Coronary artery (tissue), 2 donors: ENCODE measurements at regions not wholly inside any gene's neighbourhood (a gene's known extent, or its start where the extent isn't known, plus 50 kb on each side); places are given as distances from the start of the nearest gene placed in this dataset.
"Not testable (repeated sequence)": the region's sequence is repeated elsewhere in the genome, so short reads cannot be mapped to it uniquely, and the experiment has no call there.

Source experiments
- DNase-seq: peaks from one replicate; pipeline ENCODE4 v3.0.0-alpha.2; 2017; ENCODE audit warnings: low spot score
- H3K27ac ChIP-seq, 2 donors: fragments of 200-600 bp; sonication (generic); one replicate each; pipeline ENCODE4 v1.5.1; 2016 to 2019
- H3K4me3 ChIP-seq: fragments of 200-600 bp; sonication (generic); 2 replicates; pipeline ENCODE4 v1.5.1; 2016; ENCODE audit warnings: mild to moderate bottlenecking, moderate library complexity
- TF ChIP-seq, protein P1 (sequence below): fragments of 200-600 bp; sonication (generic); IDR thresholded peaks from one replicate; pipeline ENCODE4 v1.5.1; 2019; ENCODE audit warnings: antibody characterized with exemption

DNA sequence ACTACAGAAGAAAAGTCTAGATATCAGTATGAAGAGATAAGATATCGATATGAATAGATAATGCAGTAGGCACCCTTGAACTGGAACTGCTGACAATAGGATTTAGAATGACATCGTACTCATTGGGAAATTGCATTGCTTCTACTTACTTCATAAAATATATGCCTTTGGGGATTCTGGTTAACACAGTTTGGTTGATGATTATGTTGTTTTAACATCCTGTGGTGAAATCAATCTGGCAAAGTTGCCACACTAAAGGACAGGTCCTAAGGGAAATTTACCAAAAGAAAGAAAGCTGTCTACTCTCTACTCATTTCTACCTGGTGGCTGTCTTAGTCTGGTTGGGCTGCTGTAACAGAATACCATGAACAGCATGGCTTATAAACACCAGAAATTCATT, 417.4 kb upstream of the DPH6 start:
- Histone ChIP-seq H3K27ac (no peak overlapping the region), H3K4me3 (no peak overlapping the region)
- TF ChIP-seq, protein P1, sequence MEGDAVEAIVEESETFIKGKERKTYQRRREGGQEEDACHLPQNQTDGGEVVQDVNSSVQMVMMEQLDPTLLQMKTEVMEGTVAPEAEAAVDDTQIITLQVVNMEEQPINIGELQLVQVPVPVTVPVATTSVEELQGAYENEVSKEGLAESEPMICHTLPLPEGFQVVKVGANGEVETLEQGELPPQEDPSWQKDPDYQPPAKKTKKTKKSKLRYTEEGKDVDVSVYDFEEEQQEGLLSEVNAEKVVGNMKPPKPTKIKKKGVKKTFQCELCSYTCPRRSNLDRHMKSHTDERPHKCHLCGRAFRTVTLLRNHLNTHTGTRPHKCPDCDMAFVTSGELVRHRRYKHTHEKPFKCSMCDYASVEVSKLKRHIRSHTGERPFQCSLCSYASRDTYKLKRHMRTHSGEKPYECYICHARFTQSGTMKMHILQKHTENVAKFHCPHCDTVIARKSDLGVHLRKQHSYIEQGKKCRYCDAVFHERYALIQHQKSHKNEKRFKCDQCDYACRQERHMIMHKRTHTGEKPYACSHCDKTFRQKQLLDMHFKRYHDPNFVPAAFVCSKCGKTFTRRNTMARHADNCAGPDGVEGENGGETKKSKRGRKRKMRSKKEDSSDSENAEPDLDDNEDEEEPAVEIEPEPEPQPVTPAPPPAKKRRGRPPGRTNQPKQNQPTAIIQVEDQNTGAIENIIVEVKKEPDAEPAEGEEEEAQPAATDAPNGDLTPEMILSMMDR: no peak
- no peak for DNase-seq

DNA sequence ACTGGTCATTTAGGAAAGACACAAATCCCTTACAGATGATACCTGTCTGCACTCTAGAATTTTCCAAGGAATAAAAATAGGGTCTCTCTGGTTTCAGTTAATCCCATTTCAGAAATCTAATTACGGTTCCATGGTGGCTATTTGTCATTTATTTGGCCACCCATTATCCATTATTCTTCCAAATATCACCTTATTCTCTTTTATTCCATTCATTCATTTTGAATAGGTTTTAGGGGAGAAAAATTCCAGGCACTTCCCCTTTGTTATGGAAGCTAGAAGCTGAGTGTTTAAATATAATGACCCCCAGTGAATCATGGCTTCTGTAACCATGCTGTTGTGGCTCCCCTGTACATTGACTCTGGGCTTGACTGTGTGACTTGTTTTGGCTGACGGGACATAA, 420.8 kb upstream of the DPH6 start:
- DNase-seq: no peak
- H3K4me3 ChIP-seq: no peak overlapping the region
- TF ChIP-seq, protein P1: no peak
- no peak overlapping the region for H3K27ac ChIP-seq

DNA sequence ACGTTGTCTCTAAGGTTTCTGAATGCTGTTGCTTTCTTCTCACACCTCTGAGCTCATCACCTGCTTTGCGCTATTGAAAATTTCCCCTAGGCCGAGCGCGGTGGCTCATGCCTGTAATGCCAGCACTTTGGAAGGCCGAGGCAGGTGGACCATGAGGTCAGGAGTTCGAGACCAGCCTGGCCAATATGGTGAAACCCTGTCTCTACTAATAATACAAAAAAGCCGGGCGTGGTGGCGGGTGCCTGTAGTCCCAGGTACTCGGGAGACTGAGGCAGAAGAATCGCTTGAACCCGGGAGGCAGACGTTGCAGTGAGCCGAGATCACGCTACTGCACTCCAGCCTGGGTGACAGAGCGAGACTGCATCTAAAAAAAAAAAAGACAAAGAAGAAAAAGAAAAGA, 422.0 kb upstream of the DPH6 start:
- DNase-seq, H3K4me3 ChIP-seq, H3K27ac ChIP-seq: not testable (repeated sequence)

DNA sequence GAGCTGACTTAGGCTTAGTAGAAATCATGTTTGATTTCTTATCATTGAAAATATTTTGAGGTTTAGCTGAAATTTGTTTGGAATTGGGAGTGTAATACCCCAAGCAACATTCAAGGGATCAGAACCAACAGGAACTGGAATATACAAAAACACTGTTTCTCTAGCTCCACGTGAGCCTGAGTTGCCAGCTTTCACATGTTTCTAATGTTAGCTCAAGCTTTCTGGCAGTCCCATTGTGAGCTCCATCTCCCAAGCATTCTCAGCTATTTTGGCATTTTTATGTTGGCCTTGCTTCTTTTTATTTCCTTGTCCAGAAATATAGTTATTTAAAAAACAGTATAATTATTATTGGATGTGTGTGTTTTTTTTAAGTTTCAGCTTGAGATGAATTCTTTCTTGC, 427.1 kb upstream of the DPH6 start:
- DNase-seq: no peak
- H3K27ac ChIP-seq: no peak overlapping the region
- TF ChIP-seq, protein P1: no peak
- no peak overlapping the region for H3K4me3 ChIP-seq

DNA sequence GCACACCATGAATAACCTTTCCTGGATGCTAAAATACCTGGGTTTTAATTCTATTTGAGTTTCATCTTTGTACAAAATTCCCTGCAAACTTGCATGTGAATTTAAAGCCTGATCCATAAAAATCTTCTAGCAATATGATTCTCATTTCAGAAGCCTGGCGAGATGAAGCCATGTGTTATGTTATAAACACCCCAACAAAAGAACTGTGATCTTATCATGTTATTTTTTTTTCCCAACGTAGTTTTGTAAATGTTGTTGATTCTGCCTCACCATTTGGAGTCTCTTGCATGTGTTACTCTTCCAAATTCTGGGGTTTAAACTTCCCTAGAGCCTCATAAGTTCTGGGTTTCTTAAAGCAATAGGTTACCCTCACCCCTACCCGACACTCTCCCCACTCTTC, 428.1 kb upstream of the DPH6 start:
- H3K4me3 ChIP-seq: no peak overlapping the region
- no peak overlapping the region for H3K27ac ChIP-seq
- TF ChIP-seq, protein P1: no peak
- no peak for DNase-seq

DNA sequence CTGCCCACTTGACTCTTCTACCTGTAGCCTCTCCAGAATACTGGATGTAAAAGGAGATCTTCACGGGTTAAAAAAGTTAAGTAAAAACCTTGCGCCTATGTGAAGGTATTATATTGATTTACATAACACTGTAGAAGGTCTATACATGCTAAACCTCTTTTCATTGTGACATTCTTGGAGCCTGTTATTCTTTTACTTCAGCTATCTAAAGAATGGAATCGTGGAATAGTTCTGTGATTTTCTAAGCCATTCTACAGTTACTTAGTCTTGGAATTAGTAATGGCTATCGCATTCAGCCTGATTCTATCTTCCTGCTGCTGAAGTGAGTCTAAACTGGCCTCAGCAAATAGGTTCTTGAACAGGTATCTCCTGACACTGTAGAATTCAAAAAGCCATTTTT, 430.0 kb upstream of the DPH6 start:
- Histone ChIP-seq H3K4me3 (no peak overlapping the region), H3K27ac (no peak overlapping the region)
- TF ChIP-seq, protein P1: no peak

DNA sequence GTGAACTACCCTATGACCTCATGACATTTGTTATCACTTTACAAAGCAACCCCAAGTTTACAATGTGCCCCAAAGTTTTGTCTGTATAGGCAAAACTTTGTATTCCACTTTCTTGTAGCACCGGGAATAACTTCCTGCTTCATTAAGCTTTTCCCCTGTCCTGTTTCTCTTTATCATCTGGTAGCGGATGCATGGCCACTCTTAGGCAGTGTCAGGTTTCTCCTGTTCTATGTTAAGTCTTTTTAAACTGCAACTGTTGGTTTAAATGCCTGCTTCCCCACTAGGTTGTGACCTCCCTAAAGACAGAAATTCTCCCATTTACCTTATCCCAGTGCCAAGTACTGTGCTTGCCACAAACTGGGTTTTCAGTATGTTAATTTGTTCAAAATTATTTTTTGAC, 433.6 kb upstream of the DPH6 start:
- no peak for DNase-seq
- no peak overlapping the region for H3K27ac ChIP-seq
- no peak overlapping the region for H3K4me3 ChIP-seq
- TF ChIP-seq, protein P1: no peak

More for the DNA sequence above, 430.0 kb upstream of the DPH6 start:
- no peak for DNase-seq

DNA sequence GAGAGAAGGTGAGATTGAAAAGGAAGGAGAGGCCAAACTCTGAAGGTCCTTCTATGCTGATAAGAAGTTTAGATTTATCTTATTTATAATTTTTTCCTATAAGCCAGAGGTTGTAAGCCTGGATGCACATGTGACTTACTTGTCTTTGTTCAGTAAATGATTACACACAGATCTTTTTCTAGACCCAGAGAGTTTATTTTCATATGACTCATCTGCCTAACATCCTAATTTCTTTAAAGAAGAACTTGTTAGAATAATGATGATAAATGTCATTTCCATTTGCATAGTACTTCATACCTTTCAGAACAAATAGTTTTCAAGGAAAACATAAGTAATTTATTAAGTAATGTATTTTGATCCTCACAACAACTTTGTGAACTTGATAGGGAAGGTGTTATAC, 434.8 kb upstream of the DPH6 start:
- DNase-seq: no peak
- H3K4me3 ChIP-seq: no peak overlapping the region
- TF ChIP-seq, protein P1: no peak
- H3K27ac ChIP-seq: no peak overlapping the region
